Skeletal muscle satellite cell (primary cell): ENCODE measurements at regions not wholly inside any gene's neighbourhood (a gene's known extent, or its start where the extent isn't known, plus 50 kb on each side); places are given as distances from the start of the nearest gene placed in this dataset.
A peak's percentile ranks its signal among the peaks of the same experiment; 100 is the strongest.

Source experiments
- H3K27me3 ChIP-seq: 2 replicates; pipeline ENCODE4 v1.7.0; 2013; ENCODE audit warnings: low read length; ENCODE audit not compliant: control insufficient read depth, insufficient read depth
- H3K36me3 ChIP-seq: 2 replicates; pipeline ENCODE4 v1.7.0; 2013; ENCODE audit warnings: mild to moderate bottlenecking, control low read depth, low read length; ENCODE audit not compliant: insufficient read depth
- H3K4me1 ChIP-seq: 2 replicates; pipeline ENCODE4 v1.7.0; 2013; ENCODE audit warnings: low read length; ENCODE audit not compliant: control insufficient read depth, insufficient read depth
- H3K4me2 ChIP-seq: 2 replicates; pipeline ENCODE4 v1.7.0; 2013; ENCODE audit warnings: mild to moderate bottlenecking, low read length
- H3K4me3 ChIP-seq: 2 replicates; pipeline ENCODE4 v1.7.0; 2013; ENCODE audit warnings: low read length
- H3K9ac ChIP-seq: 2 replicates; pipeline ENCODE4 v1.7.0; 2013; ENCODE audit warnings: mild to moderate bottlenecking, low read depth, low read length, moderate library complexity
- H3K9me3 ChIP-seq: replicated peaks from 2 replicates; pipeline ENCODE4 v1.7.0; 2013; ENCODE audit warnings: mild to moderate bottlenecking, control low read depth, low read length

- Histone ChIP-seq H3K9ac (no peak overlapping the region), H3K27me3 (no peaks in the 10 kb centered on the region)
Measured at GRCh38 chr10:108399465-108399864, 1235.0 kb upstream of the SORCS1 start.

GRCh38 chr10:108393089-108393488 is 1228.6 kb upstream of the SORCS1 start:
- Histone ChIP-seq H3K4me1 (peaks cover 25% of the 10 kb centered on the region), H3K27me3 (no peaks in the 10 kb centered on the region), H3K9me3 (no peaks in the 10 kb centered on the region)

More at GRCh38 chr10:108399465-108399864, 1235.0 kb upstream of the SORCS1 start:
- H3K36me3 ChIP-seq, result no peaks in the 10 kb centered on the region
- H3K4me3 ChIP-seq, result no peak overlapping the region
- no peak overlapping the region for H3K4me2 ChIP-seq
- H3K9me3 ChIP-seq, result no peaks in the 10 kb centered on the region
- no peaks in the 10 kb centered on the region for H3K4me1 ChIP-seq

GRCh38 chr10:108392286-108392685 is 1227.8 kb upstream of the SORCS1 start:
- H3K27me3 ChIP-seq, result no peaks in the 10 kb centered on the region
- H3K9ac ChIP-seq, result no peak overlapping the region
- H3K4me1 ChIP-seq, result peaks cover 25% of the 10 kb centered on the region
- no peaks in the 10 kb centered on the region for H3K36me3 ChIP-seq
- no peak overlapping the region for H3K4me3 ChIP-seq
- no peaks in the 10 kb centered on the region for H3K9me3 ChIP-seq
- H3K4me2 ChIP-seq, result peak overlapping the region; percentile 22

More at GRCh38 chr10:108393089-108393488, 1228.6 kb upstream of the SORCS1 start:
- Histone ChIP-seq H3K4me3 (no peak overlapping the region), H3K4me2 (no peak overlapping the region), H3K36me3 (no peaks in the 10 kb centered on the region), H3K9ac (no peak overlapping the region)

- Histone ChIP-seq H3K4me1 (peaks cover 25% of the 10 kb centered on the region), H3K27me3 (no peaks in the 10 kb centered on the region), H3K9me3 (no peaks in the 10 kb centered on the region), H3K36me3 (no peaks in the 10 kb centered on the region), H3K4me3 (no peak overlapping the region), H3K4me2 (no peak overlapping the region), H3K9ac (no peak overlapping the region)
Measured at GRCh38 chr10:108388706-108389105, 1224.2 kb upstream of the SORCS1 start.

- Histone ChIP-seq H3K4me2 (no peak overlapping the region), H3K4me1 (peaks cover 4% of the 10 kb centered on the region), H3K27me3 (no peaks in the 10 kb centered on the region), H3K9ac (no peak overlapping the region), H3K9me3 (no peaks in the 10 kb centered on the region), H3K36me3 (no peaks in the 10 kb centered on the region), H3K4me3 (no peak overlapping the region)
Measured at GRCh38 chr10:108385963-108386362, 1221.5 kb upstream of the SORCS1 start.

- Histone ChIP-seq H3K4me2 (no peak overlapping the region), H3K27me3 (no peaks in the 10 kb centered on the region), H3K4me3 (no peak overlapping the region), H3K9me3 (no peaks in the 10 kb centered on the region), H3K9ac (no peak overlapping the region), H3K36me3 (no peaks in the 10 kb centered on the region), H3K4me1 (no peaks in the 10 kb centered on the region)
Measured at GRCh38 chr10:108384378-108384777, 1219.9 kb upstream of the SORCS1 start.

GRCh38 chr10:108378779-108379178 is 1214.3 kb upstream of the SORCS1 start:
- Histone ChIP-seq H3K4me1 (no peaks in the 10 kb centered on the region), H3K9ac (no peak overlapping the region), H3K9me3 (no peaks in the 10 kb centered on the region), H3K4me3 (no peak overlapping the region), H3K36me3 (no peaks in the 10 kb centered on the region), H3K27me3 (no peaks in the 10 kb centered on the region), H3K4me2 (no peak overlapping the region)

- H3K4me2 ChIP-seq, result no peak overlapping the region
- H3K36me3 ChIP-seq, result no peaks in the 10 kb centered on the region
- H3K4me3 ChIP-seq, result no peak overlapping the region
- no peaks in the 10 kb centered on the region for H3K9me3 ChIP-seq
- H3K4me1 ChIP-seq, result no peaks in the 10 kb centered on the region
- no peaks in the 10 kb centered on the region for H3K27me3 ChIP-seq
- no peak overlapping the region for H3K9ac ChIP-seq
Measured at GRCh38 chr10:108375691-108376090, 1211.2 kb upstream of the SORCS1 start.

- no peak overlapping the region for H3K4me3 ChIP-seq
Measured at GRCh38 chr10:108374991-108375390, 1210.5 kb upstream of the SORCS1 start.

GRCh38 chr10:108365541-108365940 is 1201.0 kb upstream of the SORCS1 start:
- Histone ChIP-seq H3K36me3 (no peaks in the 10 kb centered on the region), H3K9me3 (no peaks in the 10 kb centered on the region), H3K4me1 (no peaks in the 10 kb centered on the region), H3K27me3 (no peaks in the 10 kb centered on the region), H3K4me3 (no peak overlapping the region), H3K4me2 (no peak overlapping the region), H3K9ac (no peak overlapping the region)

More at GRCh38 chr10:108374991-108375390, 1210.5 kb upstream of the SORCS1 start:
- Histone ChIP-seq H3K9me3 (no peaks in the 10 kb centered on the region), H3K36me3 (no peaks in the 10 kb centered on the region), H3K9ac (no peak overlapping the region), H3K4me1 (no peaks in the 10 kb centered on the region), H3K27me3 (no peaks in the 10 kb centered on the region), H3K4me2 (no peak overlapping the region)

GRCh38 chr10:108363576-108363975 is 1199.1 kb upstream of the SORCS1 start:
- Histone ChIP-seq H3K9me3 (no peaks in the 10 kb centered on the region), H3K4me1 (peaks cover 2% of the 10 kb centered on the region), H3K27me3 (no peaks in the 10 kb centered on the region), H3K9ac (no peak overlapping the region), H3K4me3 (no peak overlapping the region), H3K4me2 (no peak overlapping the region), H3K36me3 (no peaks in the 10 kb centered on the region)

GRCh38 chr10:108362961-108363360 is 1198.5 kb upstream of the SORCS1 start:
- H3K9me3 ChIP-seq, result no peaks in the 10 kb centered on the region
- H3K4me2 ChIP-seq, result no peak overlapping the region
- H3K4me3 ChIP-seq, result no peak overlapping the region
- no peaks in the 10 kb centered on the region for H3K36me3 ChIP-seq
- no peak overlapping the region for H3K9ac ChIP-seq
- H3K27me3 ChIP-seq, result no peaks in the 10 kb centered on the region
- peaks cover 5% of the 10 kb centered on the region for H3K4me1 ChIP-seq
